WTC11 (cell line): ENCODE measurements at regions not wholly inside any gene's neighbourhood (a gene's known extent, or its start where the extent isn't known, plus 50 kb on each side); places are given as distances from the start of the nearest gene placed in this dataset.
"Not testable (repeated sequence)": the region's sequence is repeated elsewhere in the genome, so short reads cannot be mapped to it uniquely, and the experiment has no call there.

Source experiments
- EMX1 ChIP-seq: fragments of 250-450 bp; sonication (Bioruptor Pico); IDR thresholded peaks from 2 replicates; pipeline ENCODE4 v1.8.0; 2021; ENCODE audit warnings: mild to moderate bottlenecking
- ETV6 ChIP-seq: sonication (generic); formaldehyde crosslinking; IDR thresholded peaks from 2 replicates; pipeline ENCODE4 v1.8.1; 2022; ENCODE audit warnings: mild to moderate bottlenecking, missing genetic modification reagents
- SP1 ChIP-seq: sonication (generic); formaldehyde crosslinking; conservative IDR thresholded peaks from 2 replicates; pipeline ENCODE4 v1.8.1; 2022; ENCODE audit warnings: missing genetic modification reagents
- TEAD1 ChIP-seq: sonication (generic); formaldehyde crosslinking; IDR thresholded peaks from 2 replicates; pipeline ENCODE4 v1.8.0; 2022; ENCODE audit warnings: mild to moderate bottlenecking, missing genetic modification reagents
- ZNF263 ChIP-seq: sonication (generic); formaldehyde crosslinking; IDR thresholded peaks from 2 replicates; pipeline ENCODE4 v1.8.1; 2022; ENCODE audit warnings: low read depth, mild to moderate bottlenecking, moderate library complexity, missing genetic modification reagents
- TF ChIP-seq, protein P1 (sequence below): fragments of 200-600 bp; IDR thresholded peaks from 2 replicates; pipeline ENCODE4 v1.8.0; 2022; ENCODE audit warnings: antibody characterized with exemption

DNA sequence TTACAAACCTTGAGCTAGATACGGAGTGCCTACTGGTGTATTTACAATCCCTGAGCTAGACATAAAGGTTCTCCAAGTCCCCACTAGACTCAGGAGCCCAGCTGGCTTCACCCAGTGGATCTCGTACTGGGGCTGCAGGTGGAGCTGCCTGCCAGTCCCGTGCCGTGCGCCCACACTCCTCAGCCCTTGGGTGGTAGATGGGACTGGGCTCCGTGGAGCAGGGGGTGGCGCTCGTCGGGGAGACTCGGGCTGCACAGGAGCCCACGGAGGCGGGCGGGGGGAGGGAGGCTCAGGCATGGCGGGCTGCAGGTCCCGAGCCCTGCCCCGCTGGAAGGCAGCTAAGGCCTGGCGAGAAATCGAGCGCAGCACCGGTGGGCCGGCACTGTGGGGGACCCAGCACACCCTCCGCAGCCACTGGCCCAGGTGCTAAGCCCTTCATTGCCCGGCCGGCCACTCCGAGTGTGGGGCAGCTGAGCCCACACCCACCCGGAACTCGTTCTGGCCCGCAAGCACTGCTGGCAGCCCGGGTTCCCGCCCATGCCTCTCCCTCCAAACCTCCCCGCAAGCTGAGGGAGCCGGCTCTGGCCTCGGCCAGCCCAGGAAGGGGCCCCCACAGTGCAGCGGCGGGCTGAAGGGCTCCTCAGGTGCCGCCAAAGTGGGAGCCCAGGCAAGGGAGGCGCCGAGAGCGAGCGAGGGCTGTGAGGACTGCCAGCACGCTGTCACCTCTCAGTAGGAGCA is 164.2 kb upstream of the TEX13C start:
- not testable (repeated sequence) for TF ChIP-seq SP1 (CRISPR knock-in tag); ETV6 (CRISPR knock-in tag); EMX1 (CRISPR knock-in tag); TEAD1 (CRISPR knock-in tag); ZNF263
- TF ChIP-seq, protein P1, sequence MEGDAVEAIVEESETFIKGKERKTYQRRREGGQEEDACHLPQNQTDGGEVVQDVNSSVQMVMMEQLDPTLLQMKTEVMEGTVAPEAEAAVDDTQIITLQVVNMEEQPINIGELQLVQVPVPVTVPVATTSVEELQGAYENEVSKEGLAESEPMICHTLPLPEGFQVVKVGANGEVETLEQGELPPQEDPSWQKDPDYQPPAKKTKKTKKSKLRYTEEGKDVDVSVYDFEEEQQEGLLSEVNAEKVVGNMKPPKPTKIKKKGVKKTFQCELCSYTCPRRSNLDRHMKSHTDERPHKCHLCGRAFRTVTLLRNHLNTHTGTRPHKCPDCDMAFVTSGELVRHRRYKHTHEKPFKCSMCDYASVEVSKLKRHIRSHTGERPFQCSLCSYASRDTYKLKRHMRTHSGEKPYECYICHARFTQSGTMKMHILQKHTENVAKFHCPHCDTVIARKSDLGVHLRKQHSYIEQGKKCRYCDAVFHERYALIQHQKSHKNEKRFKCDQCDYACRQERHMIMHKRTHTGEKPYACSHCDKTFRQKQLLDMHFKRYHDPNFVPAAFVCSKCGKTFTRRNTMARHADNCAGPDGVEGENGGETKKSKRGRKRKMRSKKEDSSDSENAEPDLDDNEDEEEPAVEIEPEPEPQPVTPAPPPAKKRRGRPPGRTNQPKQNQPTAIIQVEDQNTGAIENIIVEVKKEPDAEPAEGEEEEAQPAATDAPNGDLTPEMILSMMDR = not testable (repeated sequence)
